GM18498 (cell line): ENCODE measurements at regions not wholly inside any gene's neighbourhood (a gene's known extent, or its start where the extent isn't known, plus 50 kb on each side); places are given as distances from the start of the nearest gene placed in this dataset.
A peak's percentile ranks its signal among the peaks of the same experiment; 100 is the strongest.
"Not testable (repeated sequence)": the region's sequence is repeated elsewhere in the genome, so short reads cannot be mapped to it uniquely, and the experiment has no call there.

Source experiments
- ATAC-seq: cut with Tn5 transposase; IDR thresholded peaks from one replicate; pipeline ENCODE4 v1.9.1; 2021; ENCODE audit warnings: mild to moderate bottlenecking, moderate library complexity; ENCODE audit not compliant: unreplicated experiment

DNA sequence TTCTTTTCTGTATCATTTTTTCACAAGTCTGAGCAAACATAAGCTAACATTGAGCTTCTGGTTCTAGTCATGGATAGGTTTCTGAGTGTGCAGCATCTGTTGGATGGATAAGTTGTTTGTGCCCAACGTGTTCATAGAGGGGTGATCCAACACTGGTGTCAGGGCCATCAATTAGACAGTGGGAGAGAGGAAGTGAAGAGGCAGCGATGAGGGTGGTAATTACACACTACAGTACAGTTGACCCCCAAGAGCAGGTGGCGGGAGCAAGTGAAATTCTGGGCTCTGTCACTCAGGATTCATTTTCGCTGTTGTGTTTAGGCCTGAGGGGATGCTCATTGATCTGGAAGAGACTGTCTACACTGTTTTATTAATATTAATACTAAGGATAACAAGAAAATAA, 180.0 kb upstream of the CXCR4 start:
- ATAC-seq, result no peak

DNA sequence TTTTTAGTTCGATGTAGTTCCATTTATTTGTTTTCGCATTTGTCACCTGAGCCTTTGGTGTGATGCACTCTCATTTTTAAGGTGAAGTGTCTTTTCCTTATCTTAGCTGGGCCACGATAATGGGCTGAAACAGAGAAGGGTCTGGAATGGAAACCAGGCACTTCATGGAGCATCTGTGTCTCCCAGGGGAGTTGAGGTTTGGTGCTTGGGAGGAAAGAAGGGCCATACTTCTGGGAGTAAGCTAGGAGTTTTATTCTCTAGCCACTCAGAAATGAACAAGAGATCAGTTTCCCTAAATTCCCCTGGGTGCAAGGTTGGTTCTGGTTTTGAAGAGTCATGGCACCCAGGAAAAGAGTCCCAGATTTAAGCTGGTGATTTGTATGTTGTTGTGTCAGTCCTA, 179.4 kb upstream of the CXCR4 start:
- no peak for ATAC-seq

DNA sequence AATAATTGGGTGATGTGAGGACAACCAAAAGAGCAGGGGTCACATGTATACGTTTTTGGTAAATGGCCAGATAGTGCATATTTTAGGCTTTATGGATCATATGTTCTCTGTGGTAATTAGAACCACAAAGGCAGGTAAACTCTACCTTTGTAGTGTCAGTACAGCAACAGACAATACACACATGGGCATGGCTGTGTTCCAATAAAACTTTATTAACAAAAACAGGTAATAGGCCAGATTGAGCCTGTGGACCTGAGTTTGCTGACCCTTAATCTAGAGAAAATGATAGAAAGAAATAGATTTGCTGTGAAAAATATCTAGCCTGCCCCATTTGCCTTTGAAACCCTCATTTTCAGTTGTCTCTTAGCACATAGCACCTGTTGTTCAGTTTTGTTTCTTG, 177.2 kb upstream of the CXCR4 start:
- no peak for ATAC-seq

DNA sequence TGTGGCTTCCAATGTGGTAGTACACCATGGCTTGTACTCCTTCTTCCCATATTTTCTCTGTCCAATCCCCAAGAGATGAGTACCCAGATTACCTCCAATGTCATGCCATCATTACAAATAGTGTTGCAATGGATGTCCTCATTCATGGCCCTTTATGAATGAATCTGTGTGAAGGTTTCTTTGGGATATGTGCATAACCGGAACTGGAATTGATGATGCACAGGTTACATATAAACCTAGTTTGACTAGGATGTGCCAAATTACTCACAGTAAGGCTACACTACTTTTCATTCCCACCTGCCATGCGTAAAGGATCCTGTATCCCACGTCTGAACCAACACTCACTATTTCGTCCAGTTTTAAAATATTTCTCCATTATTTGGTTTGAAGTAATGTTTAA, 173.9 kb upstream of the CXCR4 start:
- ATAC-seq, result no peak

DNA sequence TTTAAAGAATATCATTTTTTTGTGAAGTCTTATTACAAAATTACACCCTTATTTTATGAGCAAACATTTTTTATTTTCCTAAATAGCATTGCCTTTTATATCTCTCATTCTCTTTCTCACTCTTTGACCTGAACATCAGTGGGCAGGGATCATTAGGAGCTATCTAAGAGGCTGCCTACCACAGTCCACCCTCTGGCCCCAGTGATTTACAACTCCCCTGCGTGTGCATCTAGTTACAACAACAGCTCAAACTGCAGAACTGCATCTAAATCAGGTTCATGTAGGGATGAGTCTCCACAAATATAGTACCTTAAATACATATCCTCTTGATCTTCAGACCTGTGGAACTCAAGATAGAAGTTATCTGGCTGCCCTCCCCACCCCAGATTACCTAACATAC, 172.4 kb upstream of the CXCR4 start:
- ATAC-seq, result no peak

DNA sequence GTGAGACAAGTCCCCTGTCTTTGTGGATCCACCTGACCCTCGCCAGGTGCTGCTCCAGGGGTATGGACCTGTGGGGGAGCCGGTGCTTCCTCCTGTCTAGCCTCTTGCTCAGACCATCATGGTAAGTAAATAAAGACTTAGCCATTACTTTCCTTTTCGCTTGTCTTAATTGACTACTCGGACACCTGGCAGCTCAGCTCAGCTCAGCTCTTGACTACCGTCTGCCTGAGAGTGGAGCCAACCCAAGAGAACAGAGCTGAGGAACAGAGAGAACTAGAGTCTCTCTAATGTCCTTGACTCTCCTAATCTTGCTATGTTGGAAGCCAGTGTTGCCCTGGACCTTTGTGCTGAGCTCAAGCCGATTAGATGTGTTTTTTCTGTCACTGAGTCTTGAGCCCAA, 170.3 kb upstream of the CXCR4 start:
- no peak for ATAC-seq

DNA sequence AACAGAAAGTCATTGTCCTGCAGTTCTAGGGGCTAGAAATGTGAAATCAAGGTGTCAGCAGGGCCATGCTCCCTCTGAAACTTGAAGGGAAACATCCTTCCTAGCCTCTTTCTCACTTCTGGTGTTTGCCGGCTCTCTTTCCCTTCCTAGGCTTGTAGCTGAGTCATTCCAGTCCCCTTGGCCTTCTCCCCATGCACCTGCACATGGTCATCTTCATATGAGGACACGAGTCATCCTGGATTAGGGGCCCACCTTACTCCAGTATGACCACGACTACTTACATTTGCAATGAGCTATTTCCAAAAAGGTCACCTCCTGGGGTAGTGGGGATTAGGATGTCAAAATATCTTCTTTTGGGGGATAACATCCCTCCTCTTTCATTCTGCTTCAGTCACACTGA, 168.5 kb upstream of the CXCR4 start:
- ATAC-seq, result no peak

DNA sequence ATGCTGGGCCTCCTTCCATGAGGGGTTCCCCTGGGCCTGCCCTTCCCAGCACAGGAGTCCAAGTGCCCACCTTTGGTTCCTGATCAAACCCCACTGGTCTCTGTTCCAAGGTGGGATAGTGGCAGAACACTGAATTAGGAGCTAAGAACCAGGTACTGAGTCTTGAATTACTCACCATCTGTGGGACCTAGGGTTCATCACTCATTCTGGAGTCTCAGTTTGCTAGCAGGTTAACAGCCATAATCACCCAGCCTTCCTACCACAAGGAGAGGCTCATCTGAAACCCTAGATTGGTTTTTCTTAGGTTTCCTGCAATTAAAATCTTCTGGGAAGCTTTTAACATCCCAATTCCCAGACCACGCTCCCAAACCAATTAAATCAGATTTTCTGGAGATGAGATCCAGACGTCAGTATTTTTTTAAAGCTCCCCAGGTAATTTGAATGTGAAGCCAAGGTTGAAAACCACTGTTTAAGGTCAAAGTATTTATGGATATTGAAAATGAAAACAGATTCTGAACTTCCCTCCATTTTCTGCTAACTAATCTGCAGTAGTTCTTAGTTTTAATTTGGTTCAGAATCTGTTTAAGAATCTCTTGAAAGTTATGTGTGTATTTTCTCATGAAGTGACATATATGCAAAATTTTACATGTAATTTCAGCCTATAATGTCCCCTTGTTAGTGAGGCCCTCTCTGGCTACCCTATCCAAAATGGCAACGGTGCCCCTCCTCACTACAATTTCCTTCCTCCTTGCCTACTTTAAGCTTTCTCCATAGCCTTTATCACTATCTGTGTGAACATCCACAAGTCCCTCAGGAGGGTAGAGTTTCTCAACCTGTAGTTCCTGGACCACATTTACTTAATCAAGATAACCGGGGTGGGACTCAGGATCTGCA, 166.5 kb upstream of the CXCR4 start:
- peak; percentile 59 for ATAC-seq

DNA sequence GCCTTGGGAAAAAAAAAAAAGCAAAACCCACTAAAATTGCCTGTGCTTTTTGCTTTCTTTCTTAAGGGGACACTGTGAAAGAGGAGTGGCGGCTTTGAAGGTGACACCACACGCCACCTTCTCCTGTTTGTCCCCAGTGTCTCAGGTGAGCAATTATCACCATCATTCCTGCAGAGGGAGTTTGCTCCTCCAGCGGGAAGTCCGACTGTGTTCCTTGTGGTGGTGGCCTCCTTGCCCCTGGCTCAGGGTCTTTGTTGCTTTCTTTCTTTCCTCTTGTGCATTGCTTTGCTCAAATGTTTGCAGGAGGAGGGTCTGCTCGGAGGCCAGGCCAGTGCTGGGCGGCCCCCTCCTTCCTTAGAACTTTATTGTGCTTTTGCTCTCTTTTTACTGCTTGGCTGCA, 164.3 kb upstream of the CXCR4 start:
- ATAC-seq, result no peak

DNA sequence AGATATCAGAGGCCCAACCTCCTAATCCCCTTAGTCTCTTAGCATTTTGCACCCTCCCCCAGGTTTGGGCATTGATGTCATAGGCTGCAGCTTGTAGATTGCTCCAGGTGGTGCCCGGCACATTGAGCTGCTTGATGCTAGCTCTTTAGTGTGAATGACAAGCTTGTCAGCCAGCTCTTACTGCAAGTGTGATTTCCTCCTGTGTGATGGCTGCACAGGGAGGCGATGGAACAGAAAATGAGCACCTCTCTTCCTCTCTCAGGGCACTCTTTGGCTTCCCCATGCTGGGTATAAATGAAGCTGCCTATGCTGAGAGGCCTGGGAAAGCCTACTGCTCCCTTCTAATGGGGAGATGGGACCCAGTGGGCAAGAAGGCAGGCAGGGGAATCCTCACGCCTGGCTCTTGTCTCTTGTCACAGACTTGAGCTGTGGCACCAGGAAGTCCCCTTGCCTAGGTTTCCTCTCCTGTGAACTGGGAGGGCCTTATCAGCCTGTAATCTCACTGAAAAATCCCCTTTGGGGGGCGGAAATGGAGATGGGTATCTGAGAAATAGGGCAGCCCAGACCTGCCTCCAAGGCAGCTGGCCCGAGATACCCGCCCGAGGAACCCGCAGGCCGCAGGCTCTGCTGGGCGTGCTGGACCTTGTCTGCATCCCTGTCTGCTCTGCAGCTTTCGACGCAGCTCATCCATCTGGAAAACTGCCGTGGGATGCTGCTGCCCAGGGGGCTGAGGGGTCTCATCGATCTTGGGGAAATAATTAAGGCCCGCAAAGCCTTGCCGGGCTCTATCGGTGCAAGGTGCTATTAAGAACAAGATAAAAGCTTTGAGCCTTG, 163.5 kb upstream of the CXCR4 start:
- ATAC-seq, result no peak

DNA sequence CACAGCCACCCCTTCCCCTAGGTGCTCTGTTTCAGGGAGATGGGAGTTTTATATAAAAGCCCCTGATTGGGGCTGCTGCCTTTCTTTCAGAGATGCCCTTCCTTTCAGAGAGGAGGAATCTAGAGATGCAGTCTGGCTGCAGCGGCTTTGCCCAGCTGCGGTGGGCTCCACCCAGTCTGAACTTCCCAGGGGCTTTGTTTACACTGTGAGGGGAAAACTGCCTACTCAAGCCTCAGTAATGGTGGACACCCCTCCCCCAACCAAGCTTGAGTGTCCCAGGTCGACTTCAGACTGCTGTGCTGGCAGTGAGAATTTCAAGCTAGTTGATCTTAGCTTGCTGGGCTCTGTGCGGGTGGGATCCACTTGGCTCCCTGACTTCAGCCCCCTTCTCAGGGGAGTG, 148.4 kb upstream of the CXCR4 start:
- not testable (repeated sequence) for ATAC-seq

DNA sequence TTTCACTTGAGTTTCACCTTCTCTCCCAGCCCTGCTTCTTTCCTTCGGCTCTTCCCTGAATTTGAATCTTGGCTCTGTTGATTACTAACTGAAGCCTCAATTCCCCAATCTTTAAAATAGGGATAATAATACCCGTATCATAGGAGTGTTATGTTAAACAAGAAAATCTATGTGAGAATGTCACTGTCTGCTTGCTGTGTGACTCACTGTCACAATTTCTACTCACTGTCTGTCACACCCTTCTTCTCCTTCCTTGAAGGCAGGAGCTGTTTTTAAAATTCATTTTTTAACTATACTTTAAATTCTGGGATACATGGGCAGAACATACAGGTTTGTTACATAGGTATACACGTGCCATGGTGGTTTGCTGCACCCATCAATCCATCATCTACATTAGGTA, 141.6 kb upstream of the CXCR4 start:
- no peak for ATAC-seq

DNA sequence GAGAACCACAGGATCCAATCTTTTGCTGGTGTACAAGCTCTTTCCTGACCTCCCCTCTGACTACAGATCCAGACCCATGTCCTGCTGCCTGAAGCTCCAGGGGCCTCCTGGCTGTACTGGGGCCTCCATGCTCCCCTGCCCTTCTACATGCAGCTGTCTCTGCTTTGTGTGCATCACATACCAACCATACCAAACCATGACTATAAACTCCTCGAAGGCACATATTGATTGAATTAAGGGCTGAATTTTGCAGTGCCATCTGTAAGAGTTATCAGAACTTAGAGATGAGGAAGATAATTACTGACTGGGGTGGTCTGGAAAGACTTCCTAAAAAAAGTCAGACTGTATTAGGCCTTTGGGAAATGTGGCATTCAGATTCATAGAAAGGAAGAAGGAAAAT, 139.9 kb upstream of the CXCR4 start:
- no peak for ATAC-seq

DNA sequence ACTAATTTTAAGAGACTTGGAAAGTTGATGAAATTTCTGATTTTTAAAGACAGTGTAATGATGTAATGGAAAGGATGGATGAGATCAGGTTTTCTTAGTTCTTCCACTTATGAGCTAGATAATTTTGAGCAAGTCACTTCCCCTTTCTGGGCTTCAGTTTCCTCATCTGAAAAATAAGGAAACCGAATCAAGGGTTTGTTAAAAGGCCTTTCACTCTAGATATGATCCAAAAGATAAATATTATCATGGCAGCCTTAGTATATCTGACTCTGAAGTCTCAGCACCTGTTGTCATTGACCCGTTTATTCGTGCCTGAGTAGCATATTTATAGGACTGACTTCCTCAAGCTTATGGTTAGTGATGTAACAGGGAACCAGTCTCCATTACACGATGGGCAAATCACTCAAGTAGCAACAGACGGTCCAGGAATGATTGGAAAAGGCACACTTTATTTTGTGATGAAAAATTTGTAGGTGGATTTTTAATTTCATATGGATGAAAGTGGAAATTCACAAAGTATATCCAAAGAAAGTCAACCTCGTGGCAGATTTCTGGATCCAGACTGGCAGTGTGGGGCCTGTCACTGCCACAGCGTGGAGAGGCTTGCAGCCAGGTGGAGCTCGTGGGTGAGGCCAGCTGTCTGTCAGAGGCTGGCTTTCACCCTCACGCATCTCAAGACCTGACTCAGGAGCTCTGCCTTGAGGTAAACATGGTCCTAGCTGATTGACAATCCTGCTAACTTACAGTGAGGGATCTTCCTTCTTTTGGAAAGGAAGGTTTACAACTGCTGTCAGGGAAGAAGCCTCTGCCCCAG, 137.9 kb upstream of the CXCR4 start:
- peak; percentile 42 for ATAC-seq

DNA sequence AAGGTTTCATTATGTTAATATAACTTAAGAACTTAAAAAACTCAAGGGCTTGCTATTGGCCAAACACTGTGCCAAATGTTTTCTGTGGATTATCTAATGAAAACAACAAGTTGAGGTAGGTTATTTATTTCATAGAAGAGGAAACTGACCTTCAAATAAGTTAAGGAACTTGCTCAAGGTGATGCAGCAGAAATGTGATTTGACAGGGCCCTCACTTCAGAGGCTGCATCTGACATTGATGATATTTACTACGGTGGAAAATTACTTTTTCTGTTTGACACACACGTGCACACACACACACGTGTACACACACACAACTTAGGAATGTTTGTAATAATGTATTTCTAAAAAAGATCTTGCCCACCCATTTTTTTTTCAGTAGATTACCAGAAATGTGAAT, 137.2 kb upstream of the CXCR4 start:
- ATAC-seq, result no peak

DNA sequence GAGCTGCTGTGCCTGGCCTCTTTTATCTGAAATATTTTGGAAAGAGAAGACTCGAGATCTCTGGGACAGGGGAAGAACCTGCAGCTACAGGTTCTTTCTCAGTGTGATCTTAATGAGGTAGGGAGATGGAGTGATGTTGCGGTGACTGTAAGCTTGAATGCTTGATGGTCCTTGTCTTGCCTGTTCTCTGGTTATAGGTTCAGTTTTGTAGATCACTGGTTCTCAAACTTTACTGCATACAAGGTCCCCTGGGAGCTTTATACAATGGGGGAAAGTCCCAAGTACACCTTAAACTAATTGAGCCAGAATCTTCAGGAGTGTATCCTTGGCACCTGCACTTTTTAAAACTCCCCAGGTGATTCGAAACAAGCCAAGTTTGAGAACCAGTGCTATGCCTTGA, 136.7 kb upstream of the CXCR4 start:
- peak; percentile 37 for ATAC-seq

DNA sequence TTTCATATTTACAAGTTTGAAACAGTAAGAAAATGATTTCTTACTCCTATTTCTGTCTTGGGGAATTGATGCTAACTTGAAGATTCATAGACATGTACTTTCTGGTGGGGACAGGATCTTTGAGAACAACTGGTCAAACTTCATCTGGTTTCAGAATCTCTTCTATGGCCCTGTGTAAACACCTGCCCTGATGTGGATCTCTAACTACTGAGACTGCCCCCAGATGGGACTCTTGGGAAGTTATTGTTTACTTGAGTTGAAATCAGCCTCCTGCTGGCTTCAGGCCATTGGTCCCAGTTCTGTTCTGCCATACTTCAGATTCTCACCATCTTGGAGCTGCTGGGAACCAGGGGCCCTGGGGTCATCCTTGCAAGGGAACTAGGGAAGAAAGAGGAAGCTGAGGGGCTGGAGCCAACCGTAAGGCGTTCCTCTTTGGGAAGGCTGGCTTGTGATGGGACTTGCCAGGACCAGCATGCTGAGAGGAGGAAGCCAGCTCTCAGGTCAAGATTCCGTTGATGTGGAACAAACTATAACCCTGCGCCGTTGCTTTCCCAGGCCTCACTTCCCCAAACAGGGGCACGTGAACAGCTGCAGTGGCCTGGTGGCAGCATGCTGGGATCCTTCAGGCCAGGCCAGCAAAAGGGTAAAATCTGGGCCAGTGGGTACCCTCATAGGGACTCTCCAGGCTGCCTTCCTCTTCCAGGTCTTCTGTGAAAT, 135.5 kb upstream of the CXCR4 start:
- peak; percentile 38 for ATAC-seq

DNA sequence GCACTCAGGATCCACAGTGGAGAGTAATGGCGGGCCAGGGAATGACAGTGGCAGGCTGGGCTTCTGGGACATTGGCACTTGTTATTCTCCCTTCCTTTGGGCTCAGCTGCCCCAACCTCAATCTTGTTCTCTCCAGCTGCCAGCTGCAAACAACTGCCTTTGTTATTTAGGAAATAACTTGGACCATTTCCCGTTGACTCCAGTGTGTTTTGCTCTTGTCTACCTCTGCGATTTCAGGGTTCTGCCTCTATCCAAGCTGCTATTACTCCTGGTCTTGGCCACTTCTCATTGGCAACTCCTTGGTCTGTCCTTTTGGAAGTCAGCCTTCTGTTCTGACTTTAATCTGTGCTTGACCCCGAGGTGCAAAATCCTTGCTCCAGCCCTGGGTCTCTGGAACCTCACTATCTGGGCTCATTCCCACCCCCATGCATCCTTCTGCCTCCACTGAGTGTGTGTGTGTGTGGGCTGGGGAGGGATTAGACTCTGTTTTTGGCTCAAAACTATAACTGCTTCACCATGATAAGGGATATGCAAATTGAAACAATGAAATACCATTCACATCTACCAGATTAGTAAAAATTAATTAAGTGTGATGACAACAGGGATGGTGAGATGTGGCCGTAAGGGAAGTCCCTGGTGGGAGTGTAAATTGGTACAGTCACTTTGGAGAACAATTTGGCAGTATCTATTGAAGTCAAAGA, 134.1 kb upstream of the CXCR4 start:
- ATAC-seq, result no peak

DNA sequence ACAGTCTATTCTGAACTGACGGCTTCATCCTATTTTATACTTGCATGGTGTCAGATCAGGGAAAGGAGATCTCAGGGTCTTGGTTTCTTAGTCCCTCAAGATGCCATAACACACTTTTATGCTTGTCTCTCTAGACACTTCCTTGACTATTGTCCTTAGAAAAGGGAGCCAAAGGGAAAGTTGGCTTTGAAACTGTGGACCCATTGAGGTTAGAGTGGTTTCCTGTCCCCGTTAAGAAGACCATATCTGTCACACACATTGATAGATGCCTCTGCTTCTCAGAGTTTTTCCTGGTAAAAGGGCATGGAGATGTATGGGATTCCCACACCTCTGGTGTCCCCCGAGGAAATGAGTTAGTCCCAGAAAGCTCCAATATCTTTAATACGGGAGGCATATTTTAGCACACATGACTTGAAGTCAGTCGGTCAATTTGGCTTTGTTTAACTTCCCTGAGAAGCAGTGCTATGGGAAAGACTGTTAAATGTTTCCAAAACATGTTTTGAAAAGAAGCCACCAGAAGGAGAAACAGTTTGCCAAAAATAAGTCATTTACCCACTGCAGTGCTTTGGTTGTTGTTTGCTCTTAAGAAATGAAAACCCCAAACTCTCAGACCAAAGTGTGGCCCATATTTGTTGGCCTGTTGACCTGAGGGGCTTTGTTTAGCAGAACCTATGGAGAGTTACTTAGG, 133.4 kb upstream of the CXCR4 start:
- no peak for ATAC-seq
